IPS-15b (cell line): ENCODE measurements at regions not wholly inside any gene's neighbourhood (a gene's known extent, or its start where the extent isn't known, plus 50 kb on each side); places are given as distances from the start of the nearest gene placed in this dataset.
"Not testable (repeated sequence)": the region's sequence is repeated elsewhere in the genome, so short reads cannot be mapped to it uniquely, and the experiment has no call there.

Experiments
- H3K27me3 ChIP-seq: one replicate; pipeline ENCODE4 v1.6.1; 2013; ENCODE audit warnings: low read length; ENCODE audit not compliant: control insufficient read depth, insufficient read depth
- H3K36me3 ChIP-seq: one replicate; pipeline ENCODE4 v1.6.1; 2013; ENCODE audit warnings: low read length; ENCODE audit not compliant: control insufficient read depth, insufficient read depth
- H3K4me1 ChIP-seq: one replicate; pipeline ENCODE4 v1.6.1; 2013; ENCODE audit warnings: mild to moderate bottlenecking, low read length; ENCODE audit not compliant: control insufficient read depth, insufficient read depth
- H3K4me3 ChIP-seq: one replicate; pipeline ENCODE4 v1.5.1; 2013; ENCODE audit warnings: low read depth, low read length
- H3K9ac ChIP-seq: one replicate; pipeline ENCODE4 v1.6.1; 2013; ENCODE audit warnings: low read depth, mild to moderate bottlenecking, low read length
- H3K9me3 ChIP-seq: one replicate; pipeline ENCODE4 v1.6.1; 2013; ENCODE audit warnings: mild to moderate bottlenecking, low read length; ENCODE audit not compliant: control insufficient read depth, insufficient read depth

DNA sequence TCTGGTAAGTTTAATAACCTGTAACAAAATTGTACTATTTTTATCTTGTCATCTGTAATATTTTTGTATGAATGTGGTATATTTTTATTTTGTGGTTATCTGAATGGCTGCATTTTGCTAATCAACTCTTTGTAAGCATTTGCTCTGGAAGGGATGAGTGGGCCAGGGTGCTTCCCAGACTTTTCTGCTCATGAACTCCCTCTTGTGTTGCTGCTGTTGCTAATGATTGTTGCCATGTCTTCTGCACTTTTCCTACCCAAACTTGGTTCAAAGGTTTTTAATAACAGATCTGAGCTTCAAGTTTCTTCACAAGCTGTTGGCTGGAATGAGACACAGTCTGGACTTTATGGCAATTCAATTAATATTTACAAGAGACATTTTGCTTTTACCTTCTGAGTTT, 1005.7 kb downstream of the HACE1 start:
- Histone ChIP-seq H3K4me1 (no peaks in the 10 kb centered on the region), H3K9me3 (no peaks in the 10 kb centered on the region), H3K36me3 (no peaks in the 10 kb centered on the region), H3K27me3 (no peaks in the 10 kb centered on the region), H3K9ac (no peak overlapping the region), H3K4me3 (no peak overlapping the region)

DNA sequence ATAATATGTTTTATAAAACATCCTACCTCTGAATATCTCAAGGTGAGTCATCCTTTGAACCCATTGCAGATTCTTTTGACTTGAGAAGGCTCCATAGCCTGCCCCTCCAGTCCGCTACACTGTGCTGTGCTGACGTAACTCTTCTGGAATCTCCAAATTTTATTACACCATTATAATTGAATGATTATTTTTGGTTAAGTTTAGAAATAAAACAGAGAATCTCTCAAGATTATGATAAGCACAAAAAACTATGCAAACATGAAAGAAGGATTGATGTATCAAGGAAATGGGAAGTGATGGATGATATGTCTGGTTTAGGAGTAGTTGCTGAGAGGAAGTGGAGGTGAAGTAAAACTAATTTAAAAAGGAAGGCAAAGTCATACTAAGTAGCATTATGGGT, 1021.3 kb downstream of the HACE1 start:
- H3K4me1 ChIP-seq, result no peaks in the 10 kb centered on the region
- no peaks in the 10 kb centered on the region for H3K9me3 ChIP-seq
- H3K9ac ChIP-seq, result no peak overlapping the region
- H3K27me3 ChIP-seq, result no peaks in the 10 kb centered on the region
- no peaks in the 10 kb centered on the region for H3K36me3 ChIP-seq
- no peak overlapping the region for H3K4me3 ChIP-seq

- no peaks in the 10 kb centered on the region for H3K4me1 ChIP-seq
- H3K36me3 ChIP-seq, result no peaks in the 10 kb centered on the region
- H3K4me3 ChIP-seq, result no peak overlapping the region
- no peaks in the 10 kb centered on the region for H3K27me3 ChIP-seq
- H3K9me3 ChIP-seq, result no peaks in the 10 kb centered on the region
- H3K9ac ChIP-seq, result no peak overlapping the region
Observed at GRCh38 chr6:103826209-103826608, 1033.5 kb downstream of the HACE1 start.

GRCh38 chr6:103820148-103820547, 1039.6 kb downstream of the HACE1 start:
- no peaks in the 10 kb centered on the region for H3K27me3 ChIP-seq
- no peak overlapping the region for H3K4me3 ChIP-seq
- no peaks in the 10 kb centered on the region for H3K4me1 ChIP-seq

GRCh38 chr6:103819509-103819908, 1040.2 kb downstream of the HACE1 start:
- no peaks in the 10 kb centered on the region for H3K27me3 ChIP-seq

More at GRCh38 chr6:103820148-103820547, 1039.6 kb downstream of the HACE1 start:
- Histone ChIP-seq H3K9ac (no peak overlapping the region), H3K9me3 (no peaks in the 10 kb centered on the region), H3K36me3 (no peaks in the 10 kb centered on the region)

DNA sequence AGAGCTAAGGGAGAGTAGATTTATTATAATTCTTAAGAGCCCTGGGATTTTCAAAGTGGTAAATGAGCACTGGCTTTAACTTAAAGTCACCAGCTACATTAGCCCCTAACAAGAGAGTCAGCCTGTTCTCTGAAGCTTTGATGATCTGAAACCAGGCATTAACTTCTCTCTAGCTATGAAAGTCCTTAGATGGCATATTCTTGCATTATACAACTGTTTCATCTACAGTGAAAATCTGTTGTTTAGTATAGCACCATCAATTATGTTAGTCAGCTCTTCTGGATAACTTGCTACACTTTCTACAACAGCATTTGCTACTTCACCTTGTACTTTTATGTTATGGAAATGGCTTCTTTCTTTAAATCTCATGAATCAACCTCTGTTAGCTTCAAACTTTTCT, 1046.7 kb downstream of the HACE1 start:
- Histone ChIP-seq H3K36me3 (no peaks in the 10 kb centered on the region), H3K9ac (no peak overlapping the region)

More at GRCh38 chr6:103819509-103819908, 1040.2 kb downstream of the HACE1 start:
- Histone ChIP-seq H3K4me3 (no peak overlapping the region), H3K9me3 (no peaks in the 10 kb centered on the region), H3K9ac (no peak overlapping the region), H3K36me3 (no peaks in the 10 kb centered on the region), H3K4me1 (no peaks in the 10 kb centered on the region)

DNA sequence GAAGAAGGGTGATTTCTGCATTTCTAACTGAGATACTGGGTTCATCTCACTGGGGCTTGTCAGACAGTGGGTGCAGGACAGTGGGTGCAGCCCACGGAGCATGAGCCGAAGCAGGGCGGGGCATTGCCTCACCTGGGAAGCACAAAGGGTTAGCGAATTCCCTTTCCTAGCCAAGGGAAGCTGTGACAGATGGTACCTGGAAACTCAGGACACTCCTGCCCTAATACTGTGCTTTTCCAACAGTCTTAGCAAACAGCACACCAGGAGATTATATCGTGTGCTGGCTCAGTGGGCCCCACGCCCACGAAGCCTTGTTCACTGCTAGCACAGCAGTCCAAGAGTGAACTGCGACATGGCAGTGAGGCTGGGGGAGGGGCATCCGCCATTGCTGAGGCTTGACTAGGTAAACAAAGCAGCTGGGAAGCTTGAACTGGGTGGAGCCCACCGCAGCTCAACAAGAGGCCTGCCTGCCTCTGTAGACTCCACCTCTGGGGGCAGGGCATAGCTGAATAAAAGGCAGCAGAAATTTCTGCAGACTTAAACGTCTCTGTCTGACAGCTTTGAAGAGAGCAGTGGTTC, 1057.7 kb downstream of the HACE1 start:
- not testable (repeated sequence) for H3K9me3 ChIP-seq, H3K27me3 ChIP-seq, H3K4me1 ChIP-seq, H3K36me3 ChIP-seq, H3K4me3 ChIP-seq, H3K9ac ChIP-seq

More for the DNA sequence above, 1046.7 kb downstream of the HACE1 start:
- Histone ChIP-seq H3K9me3 (no peaks in the 10 kb centered on the region), H3K4me3 (no peak overlapping the region), H3K27me3 (no peaks in the 10 kb centered on the region), H3K4me1 (no peaks in the 10 kb centered on the region)

DNA sequence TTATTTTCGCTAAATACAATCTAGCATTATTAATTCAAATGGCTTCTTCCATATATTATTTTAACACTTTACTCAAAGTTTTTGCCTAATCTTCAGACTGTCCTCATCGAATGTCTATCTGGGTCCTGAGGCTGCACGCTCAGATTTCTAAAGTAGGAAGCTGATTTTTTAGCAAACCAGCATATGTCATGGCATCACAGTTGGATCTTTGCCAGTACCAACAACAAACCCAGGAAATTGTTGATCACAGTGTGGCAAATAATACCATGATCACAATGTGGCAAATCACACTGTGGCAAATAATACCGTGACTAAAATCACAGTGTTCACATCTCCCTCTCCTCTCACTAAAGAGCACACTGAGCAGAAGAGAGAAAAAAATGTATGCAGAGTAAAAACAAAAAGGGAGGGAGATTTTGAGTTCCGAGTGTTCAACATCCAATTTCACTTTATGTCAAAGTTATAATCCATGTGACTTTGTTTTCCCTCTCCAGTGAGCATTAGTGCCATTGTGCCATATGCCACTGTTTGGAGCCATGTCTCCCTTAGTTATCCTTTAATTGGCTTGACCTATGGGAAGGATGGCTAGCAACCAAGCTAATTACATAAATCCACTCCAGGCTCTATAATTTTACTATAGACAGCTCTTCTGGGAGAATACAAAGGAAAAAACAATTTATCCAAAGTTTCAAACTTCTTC, 1059.6 kb downstream of the HACE1 start:
- Histone ChIP-seq H3K9ac (no peak overlapping the region), H3K9me3 (no peaks in the 10 kb centered on the region), H3K4me1 (no peaks in the 10 kb centered on the region), H3K27me3 (no peaks in the 10 kb centered on the region), H3K36me3 (no peaks in the 10 kb centered on the region), H3K4me3 (no peak overlapping the region)

DNA sequence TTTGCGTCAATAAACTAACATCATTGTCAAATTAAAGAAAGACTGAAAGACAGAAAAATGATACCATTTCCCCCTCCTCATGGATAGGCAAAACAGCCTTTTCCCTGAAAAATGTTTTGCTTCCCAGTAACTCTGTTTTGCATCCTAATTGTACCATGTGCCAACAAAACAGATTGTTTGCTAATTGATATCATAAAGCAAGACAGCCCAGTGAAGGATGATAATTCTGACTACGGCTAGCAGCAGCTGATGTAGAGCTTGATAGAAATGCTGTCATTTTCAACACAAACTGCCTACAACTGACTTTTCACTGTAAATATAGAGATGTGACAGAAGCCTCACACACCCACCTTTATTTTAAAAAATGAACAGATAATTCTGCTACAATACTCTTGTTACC, 1061.6 kb downstream of the HACE1 start:
- Histone ChIP-seq H3K27me3 (no peaks in the 10 kb centered on the region), H3K9ac (no peak overlapping the region), H3K4me3 (no peak overlapping the region)

GRCh38 chr6:103797738-103798137, 1062.0 kb downstream of the HACE1 start:
- Histone ChIP-seq H3K4me1 (no peaks in the 10 kb centered on the region), H3K36me3 (no peaks in the 10 kb centered on the region), H3K9ac (no peak overlapping the region), H3K27me3 (no peaks in the 10 kb centered on the region), H3K9me3 (no peaks in the 10 kb centered on the region), H3K4me3 (no peak overlapping the region)

More for the DNA sequence above, 1061.6 kb downstream of the HACE1 start:
- H3K9me3 ChIP-seq, result no peaks in the 10 kb centered on the region
- H3K36me3 ChIP-seq, result no peaks in the 10 kb centered on the region
- H3K4me1 ChIP-seq, result no peaks in the 10 kb centered on the region

DNA sequence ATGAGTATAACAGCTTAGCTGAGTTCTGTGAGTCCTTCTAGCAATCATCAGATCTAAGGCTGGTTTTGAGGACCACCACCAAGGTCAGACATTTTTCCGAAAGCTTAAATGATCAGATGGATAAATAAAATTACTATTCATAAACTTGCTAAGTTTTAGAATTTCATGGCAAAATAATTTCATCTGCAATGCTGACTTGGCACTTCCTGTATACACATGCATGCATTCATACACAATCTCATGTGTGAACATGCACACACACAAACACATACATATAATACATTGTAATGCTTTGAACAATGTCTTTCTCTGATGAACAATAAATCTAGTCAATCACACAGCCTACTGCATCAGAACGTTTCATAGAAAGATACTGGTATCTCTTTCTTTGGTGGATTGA, 1068.3 kb downstream of the HACE1 start:
- no peaks in the 10 kb centered on the region for H3K36me3 ChIP-seq
- H3K9me3 ChIP-seq, result no peaks in the 10 kb centered on the region
- no peak overlapping the region for H3K9ac ChIP-seq
- no peaks in the 10 kb centered on the region for H3K27me3 ChIP-seq
- H3K4me3 ChIP-seq, result no peak overlapping the region
- H3K4me1 ChIP-seq, result no peaks in the 10 kb centered on the region

DNA sequence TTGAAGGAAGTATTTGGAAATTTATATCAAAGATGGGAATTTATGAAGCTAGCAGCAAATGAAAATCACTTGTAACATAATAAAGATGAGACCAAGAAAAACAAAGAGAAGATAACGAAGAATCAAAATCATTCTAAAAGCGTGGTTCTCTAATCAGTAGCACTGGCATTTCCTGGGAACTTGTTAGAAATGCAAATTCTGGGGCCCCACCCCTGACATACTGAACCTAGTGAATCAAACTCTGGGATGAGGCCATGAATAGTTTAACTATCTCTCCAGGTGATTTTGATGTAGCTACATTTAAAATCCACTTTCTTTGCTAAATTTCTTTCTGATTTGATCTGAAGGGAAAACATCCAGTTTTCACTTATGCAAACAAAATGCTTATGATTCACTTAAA, 1075.6 kb downstream of the HACE1 start:
- Histone ChIP-seq H3K27me3 (no peaks in the 10 kb centered on the region), H3K36me3 (no peaks in the 10 kb centered on the region), H3K9ac (no peak overlapping the region), H3K9me3 (no peaks in the 10 kb centered on the region), H3K4me1 (peaks cover 10% of the 10 kb centered on the region), H3K4me3 (no peak overlapping the region)
